Body of pancreas (tissue), 4 donors: ENCODE measurements at regions not wholly inside any gene's neighbourhood (a gene's known extent, or its start where the extent isn't known, plus 50 kb on each side); places are given as distances from the start of the nearest gene placed in this dataset.

ENCODE experiments used
- ATAC-seq: fragments of 150-250 bp; one replicate; pipeline ENCODE4 v1.9.1; 2016
- DNase-seq, 4 donors: peaks; one replicate each; pipeline ENCODE4 v3.0.0-alpha.2; 2019
- H3K27ac ChIP-seq, 4 donors: fragments of 200-600 bp; sonication (generic); 1 replicate in 3 of 4; 2 replicates in 1 of 4; pipeline versions ENCODE4 v1.5.1 to v1.6.1; 2016 to 2019; ENCODE audit warnings: mild to moderate bottlenecking in 1 of 4, mixed read lengths in 1 of 4, moderate library complexity in 1 of 4
- H3K27me3 ChIP-seq, 2 donors: fragments of 200-600 bp; sonication (generic); one replicate each; pipeline ENCODE4 v1.6.0; 2016; ENCODE audit warnings: mild to moderate bottlenecking in 1 of 2
- H3K36me3 ChIP-seq, 2 donors: fragments of 200-600 bp; sonication (generic); replicated peaks in 1 of 2; 2 replicates each; pipeline ENCODE4 v1.5.1; 2016; ENCODE audit warnings: low read depth in 2 of 2; ENCODE audit not compliant: insufficient read depth in 1 of 2
- H3K4me1 ChIP-seq: fragments of 200-600 bp; sonication (generic); one replicate; pipeline ENCODE4 v1.6.0; 2016
- H3K4me3 ChIP-seq, 2 donors: fragments of 200-600 bp; sonication (generic); 1 replicate in 1 of 2; 2 replicates in 1 of 2; pipeline ENCODE4 v1.5.1; 2016 to 2019
- H3K9me3 ChIP-seq, 3 donors: fragments of 200-600 bp; sonication (generic); 1 replicate in 2 of 3; 2 replicates in 1 of 3; pipeline ENCODE4 v1.5.1; 2016
- CTCF ChIP-seq, 7 experiments: fragments of 450-650 bp in 4 of 7; fragments of 200-600 bp in 3 of 7; sonication (generic) in 3 of 7; IDR thresholded peaks; one replicate each; pipeline ENCODE4 v1.5.1; 2016 to 2019; ENCODE audit warnings: antibody characterized with exemption in 7 of 7
- POLR2A ChIP-seq, 3 donors: fragments of 450-650 bp; IDR thresholded peaks; one replicate each; pipeline ENCODE4 v1.6.1; 2016; ENCODE audit warnings: antibody characterized with exemption in 3 of 3, mild to moderate bottlenecking in 2 of 3
- WGBS, 2 donors: methylation state at CpG; one replicate each; pipeline ENCODE4 v1.1.5; 2017; 5-methylcytosine and 5-hydroxymethylcytosine counted together
- intact Hi-C: fragments of 100-400 bp; cut with DNase I; formaldehyde crosslinking; loops from one replicate; pipeline ENCODE4 v1.15.1; 2023

GRCh38 chr14:49487238-49487637 lies 98.9 kb downstream of the RPS29 start:
- TF ChIP-seq CTCF (IDR thresholded peaks at IDR 0.05): no peak
- no peak for TF ChIP-seq POLR2A (IDR thresholded peaks at IDR 0.05)
- no peaks in the 10 kb centered on the region for H3K4me1 ChIP-seq
- H3K27me3 ChIP-seq: no peaks in the 10 kb centered on the region
- no peaks in the 10 kb centered on the region for H3K9me3 ChIP-seq
- no peak overlapping the region for H3K4me3 ChIP-seq
- ATAC-seq (no peak), DNase-seq (no peak)
- H3K27ac ChIP-seq: no peak overlapping the region
- intact Hi-C loops: no loop called here
- no peaks in the 10 kb centered on the region for H3K36me3 ChIP-seq

- Histone ChIP-seq H3K4me3 (no peak overlapping the region), H3K27ac (no peak overlapping the region), H3K9me3 (no peaks in the 10 kb centered on the region), H3K4me1 (peaks cover 4% of the 10 kb centered on the region), H3K36me3 (no peaks in the 10 kb centered on the region), H3K27me3 (no peaks in the 10 kb centered on the region)
- TF ChIP-seq CTCF (IDR thresholded peaks at IDR 0.05) (no peak), POLR2A (IDR thresholded peaks at IDR 0.05) (no peak)
- WGBS, 2 donors: 44 to 54% methylated on average over 3 of the region's 3 CpGs
- intact Hi-C loops: no loop called here
- DNase-seq (no peak), ATAC-seq (no peak)
Measured at GRCh38 chr14:49485290-49485689, 100.9 kb downstream of the RPS29 start.

GRCh38 chr14:49484180-49484579 lies 102.0 kb downstream of the RPS29 start:
- DNase-seq (no peak), ATAC-seq (no peak)
- Histone ChIP-seq H3K36me3 (no peaks in the 10 kb centered on the region), H3K9me3 (no peaks in the 10 kb centered on the region), H3K4me3 (no peak overlapping the region), H3K27me3 (no peaks in the 10 kb centered on the region), H3K27ac (no peak overlapping the region), H3K4me1 (peaks cover 15% of the 10 kb centered on the region)
- TF ChIP-seq POLR2A (IDR thresholded peaks at IDR 0.05): no peak
- no peak for TF ChIP-seq CTCF (IDR thresholded peaks at IDR 0.05)
- intact Hi-C loops: no loop called here
- 91 to 95% methylated on average over 2 of the region's 2 CpGs for WGBS, 2 donors

- DNase-seq (no peak), ATAC-seq (no peak)
- intact Hi-C loops: no loop called here
- H3K27ac ChIP-seq: no peak overlapping the region
- H3K27me3 ChIP-seq: no peaks in the 10 kb centered on the region
- 58 to 67% methylated on average over 1 of the region's 1 CpG for WGBS, 2 donors
- no peaks in the 10 kb centered on the region for H3K36me3 ChIP-seq
- peaks cover 20% of the 10 kb centered on the region for H3K4me1 ChIP-seq
- TF ChIP-seq POLR2A (IDR thresholded peaks at IDR 0.05) (no peak), CTCF (IDR thresholded peaks at IDR 0.05) (no peak)
- no peak overlapping the region for H3K4me3 ChIP-seq
- H3K9me3 ChIP-seq: no peaks in the 10 kb centered on the region
Measured at GRCh38 chr14:49483268-49483667, 102.9 kb downstream of the RPS29 start.

- ATAC-seq: no peak
- intact Hi-C loops: no loop called here
- Histone ChIP-seq H3K27me3 (no peaks in the 10 kb centered on the region), H3K36me3 (no peaks in the 10 kb centered on the region), H3K4me3 (no peak overlapping the region), H3K4me1 (peaks cover 20% of the 10 kb centered on the region), H3K27ac (no peak overlapping the region), H3K9me3 (no peaks in the 10 kb centered on the region)
- no peak for DNase-seq
- no peak for TF ChIP-seq CTCF (IDR thresholded peaks at IDR 0.05)
Measured at GRCh38 chr14:49480979-49481498, 105.1 kb downstream of the RPS29 start.
